PFSK-1 (cell line): ENCODE measurements at regions not wholly inside any gene's neighbourhood (a gene's known extent, or its start where the extent isn't known, plus 50 kb on each side); places are given as distances from the start of the nearest gene placed in this dataset.

Experiments
- POLR2AphosphoS5 ChIP-seq: IDR thresholded peaks from 2 replicates; pipeline ENCODE4 v1.6.1; 2012; ENCODE audit warnings: low read depth, mild to moderate bottlenecking, control low read depth, low read length, moderate library complexity
- SIN3A ChIP-seq: IDR thresholded peaks from 2 replicates; pipeline ENCODE4 v1.6.1; 2012; ENCODE audit warnings: mild to moderate bottlenecking, low read length, moderate library complexity, borderline replicate concordance; ENCODE audit not compliant: insufficient read depth
- TAF1 ChIP-seq: IDR thresholded peaks from 2 replicates; pipeline ENCODE4 v1.6.1; 2012; ENCODE audit warnings: low read length, control low read depth, borderline replicate concordance; ENCODE audit not compliant: insufficient read depth
- TF ChIP-seq, protein P1 (sequence below), 2 experiments: IDR thresholded peaks; 2 replicates each; pipeline versions ENCODE4 v1.6.1 to v1.8.0; 2011 to 2012; ENCODE audit warnings: low read depth in 2 of 2, low read length in 2 of 2, control low read depth in 1 of 2, inconsistent platforms in 1 of 2, mild to moderate bottlenecking in 1 of 2, moderate library complexity in 1 of 2; ENCODE audit not compliant: insufficient read depth in 1 of 2

GRCh38 chr5:15388866-15389265 lies 111.1 kb upstream of the FBXL7 start:
- TF ChIP-seq POLR2AphosphoS5 (no peak), TAF1 (no peak), SIN3A (no peak)
- TF ChIP-seq, protein P1, sequence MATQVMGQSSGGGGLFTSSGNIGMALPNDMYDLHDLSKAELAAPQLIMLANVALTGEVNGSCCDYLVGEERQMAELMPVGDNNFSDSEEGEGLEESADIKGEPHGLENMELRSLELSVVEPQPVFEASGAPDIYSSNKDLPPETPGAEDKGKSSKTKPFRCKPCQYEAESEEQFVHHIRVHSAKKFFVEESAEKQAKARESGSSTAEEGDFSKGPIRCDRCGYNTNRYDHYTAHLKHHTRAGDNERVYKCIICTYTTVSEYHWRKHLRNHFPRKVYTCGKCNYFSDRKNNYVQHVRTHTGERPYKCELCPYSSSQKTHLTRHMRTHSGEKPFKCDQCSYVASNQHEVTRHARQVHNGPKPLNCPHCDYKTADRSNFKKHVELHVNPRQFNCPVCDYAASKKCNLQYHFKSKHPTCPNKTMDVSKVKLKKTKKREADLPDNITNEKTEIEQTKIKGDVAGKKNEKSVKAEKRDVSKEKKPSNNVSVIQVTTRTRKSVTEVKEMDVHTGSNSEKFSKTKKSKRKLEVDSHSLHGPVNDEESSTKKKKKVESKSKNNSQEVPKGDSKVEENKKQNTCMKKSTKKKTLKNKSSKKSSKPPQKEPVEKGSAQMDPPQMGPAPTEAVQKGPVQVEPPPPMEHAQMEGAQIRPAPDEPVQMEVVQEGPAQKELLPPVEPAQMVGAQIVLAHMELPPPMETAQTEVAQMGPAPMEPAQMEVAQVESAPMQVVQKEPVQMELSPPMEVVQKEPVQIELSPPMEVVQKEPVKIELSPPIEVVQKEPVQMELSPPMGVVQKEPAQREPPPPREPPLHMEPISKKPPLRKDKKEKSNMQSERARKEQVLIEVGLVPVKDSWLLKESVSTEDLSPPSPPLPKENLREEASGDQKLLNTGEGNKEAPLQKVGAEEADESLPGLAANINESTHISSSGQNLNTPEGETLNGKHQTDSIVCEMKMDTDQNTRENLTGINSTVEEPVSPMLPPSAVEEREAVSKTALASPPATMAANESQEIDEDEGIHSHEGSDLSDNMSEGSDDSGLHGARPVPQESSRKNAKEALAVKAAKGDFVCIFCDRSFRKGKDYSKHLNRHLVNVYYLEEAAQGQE (IDR thresholded peaks at IDR 0.05; ENCODE audit: insufficient read depth in 1 of 2, low read depth in 2 of 2, low read length in 2 of 2): no peak
